ENCODE measurements at regions not wholly inside any gene's neighbourhood (a gene's known extent, or its start where the extent isn't known, plus 50 kb on each side); places are given as distances from the start of the nearest gene placed in this dataset.

GRCh38 chr6:166031275-166031674, 136.4 kb downstream of the TBXT start:
- H3K9me2 ChIP-seq (replicated peaks; ENCODE audit: insufficient read depth), result no peaks in the 10 kb centered on the region
- H3K4me1 ChIP-seq (ENCODE audit: insufficient read depth), result no peaks in the 10 kb centered on the region
- H3K9me3 ChIP-seq (ENCODE audit: low read depth), result no peaks in the 10 kb centered on the region
- no peaks in the 10 kb centered on the region for H4K20me1 ChIP-seq (ENCODE audit: insufficient read depth, poor library complexity, severe bottlenecking)
- H3K4me2 ChIP-seq, result no peak overlapping the region
- DNase-seq (ENCODE audit: low spot score), result no peak
- no peaks in the 10 kb centered on the region for H3K27me3 ChIP-seq
- TF ChIP-seq EZH2 (IDR thresholded peaks at IDR 0.05; ENCODE audit: borderline replicate concordance) (no peak), EZH2phosphoT487 (IDR thresholded peaks at IDR 0.05; ENCODE audit: low read depth, severe bottlenecking, unreplicated experiment) (no peak)
- TF ChIP-seq, protein P1, sequence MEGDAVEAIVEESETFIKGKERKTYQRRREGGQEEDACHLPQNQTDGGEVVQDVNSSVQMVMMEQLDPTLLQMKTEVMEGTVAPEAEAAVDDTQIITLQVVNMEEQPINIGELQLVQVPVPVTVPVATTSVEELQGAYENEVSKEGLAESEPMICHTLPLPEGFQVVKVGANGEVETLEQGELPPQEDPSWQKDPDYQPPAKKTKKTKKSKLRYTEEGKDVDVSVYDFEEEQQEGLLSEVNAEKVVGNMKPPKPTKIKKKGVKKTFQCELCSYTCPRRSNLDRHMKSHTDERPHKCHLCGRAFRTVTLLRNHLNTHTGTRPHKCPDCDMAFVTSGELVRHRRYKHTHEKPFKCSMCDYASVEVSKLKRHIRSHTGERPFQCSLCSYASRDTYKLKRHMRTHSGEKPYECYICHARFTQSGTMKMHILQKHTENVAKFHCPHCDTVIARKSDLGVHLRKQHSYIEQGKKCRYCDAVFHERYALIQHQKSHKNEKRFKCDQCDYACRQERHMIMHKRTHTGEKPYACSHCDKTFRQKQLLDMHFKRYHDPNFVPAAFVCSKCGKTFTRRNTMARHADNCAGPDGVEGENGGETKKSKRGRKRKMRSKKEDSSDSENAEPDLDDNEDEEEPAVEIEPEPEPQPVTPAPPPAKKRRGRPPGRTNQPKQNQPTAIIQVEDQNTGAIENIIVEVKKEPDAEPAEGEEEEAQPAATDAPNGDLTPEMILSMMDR (IDR thresholded peaks at IDR 0.05; ENCODE audit: poor library complexity), result no peak
- H3K4me3 ChIP-seq, result no peak overlapping the region
- WGBS (ENCODE audit: low lambda C conversion rate, missing lambda C conversion rate), result 85% methylated on average over 1 of the region's 1 CpG
- no peaks in the 10 kb centered on the region for H3K36me3 ChIP-seq (replicated peaks; ENCODE audit: insufficient read depth, low read depth)
- no peak overlapping the region for H2AFZ ChIP-seq
- H3K27ac ChIP-seq, result no peak overlapping the region
- H3K79me2 ChIP-seq, result no peaks in the 10 kb centered on the region

DNA sequence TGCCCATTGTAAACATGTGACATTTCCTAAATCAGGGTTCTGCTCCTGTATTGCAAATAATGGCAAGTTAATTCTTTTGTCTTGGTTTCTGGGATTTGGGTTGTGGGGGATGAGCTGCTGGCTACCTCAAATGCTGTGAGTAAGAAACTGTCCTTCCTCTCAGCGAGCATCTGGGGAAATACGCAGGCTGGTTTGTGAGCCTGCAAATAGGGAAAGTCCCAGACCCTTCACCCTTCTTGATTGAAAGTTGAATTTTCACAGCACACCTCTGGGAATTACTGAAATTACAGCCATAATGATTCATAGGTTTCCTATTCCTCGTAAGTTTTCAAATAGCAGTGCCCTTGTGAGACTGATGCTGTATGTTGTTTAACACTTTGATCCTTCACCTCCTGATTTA, 138.1 kb downstream of the TBXT start:
- H2AFZ ChIP-seq, result no peak overlapping the region
- H3K27ac ChIP-seq, result no peak overlapping the region
- TF ChIP-seq, protein P1 (IDR thresholded peaks at IDR 0.05; ENCODE audit: poor library complexity), result no peak
- TF ChIP-seq EZH2phosphoT487 (IDR thresholded peaks at IDR 0.05; ENCODE audit: low read depth, severe bottlenecking, unreplicated experiment), result no peak
- no peak for TF ChIP-seq EZH2 (IDR thresholded peaks at IDR 0.05; ENCODE audit: borderline replicate concordance)
- no peaks in the 10 kb centered on the region for H4K20me1 ChIP-seq (ENCODE audit: insufficient read depth, poor library complexity, severe bottlenecking)
- no peak overlapping the region for H3K4me2 ChIP-seq
- 74% methylated on average over 3 of the region's 3 CpGs for WGBS (ENCODE audit: low lambda C conversion rate, missing lambda C conversion rate)
- no peak for DNase-seq (ENCODE audit: low spot score)
- no peaks in the 10 kb centered on the region for H3K9me3 ChIP-seq (ENCODE audit: low read depth)
- H3K27me3 ChIP-seq, result no peaks in the 10 kb centered on the region
- H3K79me2 ChIP-seq, result no peaks in the 10 kb centered on the region
- H3K9me2 ChIP-seq (replicated peaks; ENCODE audit: insufficient read depth), result no peaks in the 10 kb centered on the region
- no peak overlapping the region for H3K4me3 ChIP-seq
- no peaks in the 10 kb centered on the region for H3K36me3 ChIP-seq (replicated peaks; ENCODE audit: insufficient read depth, low read depth)
- H3K4me1 ChIP-seq (ENCODE audit: insufficient read depth), result no peaks in the 10 kb centered on the region

GRCh38 chr6:166027761-166028160, 139.9 kb downstream of the TBXT start:
- Histone ChIP-seq H3K4me2 (no peak overlapping the region), H3K36me3 (replicated peaks; ENCODE audit: insufficient read depth, low read depth) (no peaks in the 10 kb centered on the region), H2AFZ (no peak overlapping the region), H3K4me1 (ENCODE audit: insufficient read depth) (no peaks in the 10 kb centered on the region), H3K27me3 (no peaks in the 10 kb centered on the region), H3K9me3 (ENCODE audit: low read depth) (no peaks in the 10 kb centered on the region), H3K4me3 (no peak overlapping the region), H3K27ac (no peak overlapping the region), H3K9me2 (replicated peaks; ENCODE audit: insufficient read depth) (no peaks in the 10 kb centered on the region), H3K79me2 (no peaks in the 10 kb centered on the region), H4K20me1 (ENCODE audit: insufficient read depth, poor library complexity, severe bottlenecking) (no peaks in the 10 kb centered on the region)
- no peak for DNase-seq (ENCODE audit: low spot score)
- TF ChIP-seq, protein P1 (IDR thresholded peaks at IDR 0.05; ENCODE audit: poor library complexity), result no peak
- TF ChIP-seq EZH2phosphoT487 (IDR thresholded peaks at IDR 0.05; ENCODE audit: low read depth, severe bottlenecking, unreplicated experiment), result no peak
- TF ChIP-seq EZH2 (IDR thresholded peaks at IDR 0.05; ENCODE audit: borderline replicate concordance), result no peak
- 81% methylated on average over 3 of the region's 3 CpGs for WGBS (ENCODE audit: low lambda C conversion rate, missing lambda C conversion rate)

DNA sequence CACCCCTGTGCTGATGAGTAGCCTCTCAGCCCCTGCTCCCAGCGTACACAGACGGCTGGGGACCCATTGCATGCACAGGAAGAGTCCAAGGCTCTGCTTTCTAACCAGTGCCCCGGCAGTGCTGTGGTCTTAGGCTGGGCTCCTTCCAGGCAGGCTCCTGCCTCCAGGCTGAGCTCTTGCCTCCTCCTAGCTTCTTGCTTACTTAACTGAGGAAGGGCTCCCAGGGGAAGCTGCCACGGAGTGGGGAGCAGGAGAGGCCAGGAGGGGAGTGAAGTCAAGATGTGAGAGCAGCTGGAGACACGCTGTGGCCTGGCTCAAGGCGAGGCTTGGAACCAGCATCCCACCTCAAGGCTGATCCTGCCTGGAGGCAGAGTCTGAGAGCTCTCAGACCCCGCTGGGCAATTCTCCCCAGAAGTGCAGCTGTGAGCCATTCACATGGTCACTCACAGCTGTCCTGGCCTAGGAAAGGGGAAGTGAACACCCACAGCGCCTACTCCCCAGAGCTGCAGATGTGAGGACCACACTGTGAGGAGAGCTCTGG, 141.0 kb downstream of the TBXT start:
- Histone ChIP-seq H3K4me1 (ENCODE audit: insufficient read depth) (no peaks in the 10 kb centered on the region), H3K36me3 (replicated peaks; ENCODE audit: insufficient read depth, low read depth) (no peaks in the 10 kb centered on the region), H4K20me1 (ENCODE audit: insufficient read depth, poor library complexity, severe bottlenecking) (no peaks in the 10 kb centered on the region), H3K27me3 (no peaks in the 10 kb centered on the region), H3K4me3 (no peak overlapping the region), H3K9me3 (ENCODE audit: low read depth) (no peaks in the 10 kb centered on the region), H3K9me2 (replicated peaks; ENCODE audit: insufficient read depth) (no peaks in the 10 kb centered on the region), H3K4me2 (no peak overlapping the region), H3K27ac (no peak overlapping the region), H3K79me2 (no peaks in the 10 kb centered on the region), H2AFZ (no peak overlapping the region)
- no peak for TF ChIP-seq EZH2phosphoT487 (IDR thresholded peaks at IDR 0.05; ENCODE audit: low read depth, severe bottlenecking, unreplicated experiment)
- TF ChIP-seq EZH2 (IDR thresholded peaks at IDR 0.05; ENCODE audit: borderline replicate concordance), result no peak
- TF ChIP-seq, protein P1 (IDR thresholded peaks at IDR 0.05; ENCODE audit: poor library complexity), result no peak
- WGBS (ENCODE audit: low lambda C conversion rate, missing lambda C conversion rate), result 73% methylated on average over 8 of the region's 8 CpGs
- DNase-seq (ENCODE audit: low spot score), result no peak

All from hepatocyte (in vitro differentiated cells).